Glomerular visceral epithelial cell (primary cell): ENCODE measurements at regions not wholly inside any gene's neighbourhood (a gene's known extent, or its start where the extent isn't known, plus 50 kb on each side); places are given as distances from the start of the nearest gene placed in this dataset.
"Not testable (repeated sequence)": the region's sequence is repeated elsewhere in the genome, so short reads cannot be mapped to it uniquely, and the experiment has no call there.

Experiments used
- DNase-seq: peaks from one replicate; pipeline ENCODE4 v3.0.0-alpha.2; 2016; ENCODE audit errors: extremely low spot score

DNA sequence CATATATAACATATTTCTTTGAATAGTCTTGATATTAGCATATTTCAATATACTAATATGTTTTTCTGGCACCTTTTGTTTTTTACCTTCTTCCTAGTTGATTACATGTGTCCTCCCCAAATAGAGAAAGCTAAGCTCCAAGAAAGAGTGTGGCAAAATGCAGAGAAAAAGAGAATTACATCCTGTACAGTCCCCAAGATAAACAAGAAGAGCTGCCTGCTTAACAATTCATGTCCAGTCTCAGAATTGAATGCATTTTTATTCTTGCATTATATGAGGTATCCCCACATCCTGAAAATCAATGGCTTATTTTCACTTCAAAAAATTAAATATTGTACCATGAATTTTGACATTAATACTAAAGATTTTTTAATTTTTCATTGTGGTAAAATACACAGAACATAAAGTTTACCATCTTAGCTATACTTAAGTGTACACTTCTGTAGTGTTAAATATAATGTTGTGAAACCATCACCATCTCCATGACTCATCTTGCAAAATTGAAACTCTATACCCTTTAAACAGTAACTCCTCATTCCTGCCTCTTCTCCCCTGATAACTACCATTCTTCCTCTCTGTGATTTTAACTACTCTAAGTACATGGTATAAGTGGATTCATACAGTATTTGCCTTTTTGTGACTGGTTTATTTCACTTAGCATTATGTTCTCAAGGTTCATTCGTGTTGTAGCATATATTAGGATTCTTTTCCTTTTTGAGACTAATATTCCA, 490.3 kb downstream of the COL12A1 start:
- no peak for DNase-seq

DNA sequence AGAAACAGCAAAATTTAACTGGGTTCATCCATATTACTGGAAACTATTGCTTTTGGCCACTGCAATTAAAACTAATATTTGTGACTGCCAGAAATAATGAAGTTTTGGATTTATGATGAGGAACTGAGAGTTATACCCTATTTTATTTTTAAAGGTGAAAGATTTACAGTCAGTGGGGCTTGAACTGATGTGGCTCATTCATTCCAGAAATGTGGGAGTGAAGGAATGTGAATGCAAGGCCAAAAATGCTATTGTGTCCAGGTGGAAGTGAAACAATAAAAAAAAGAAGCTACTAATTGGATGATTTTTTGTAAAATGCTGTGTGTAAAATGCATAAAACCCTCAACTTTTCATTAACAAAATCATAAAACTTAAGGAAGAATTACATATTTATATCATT, 491.9 kb downstream of the COL12A1 start:
- no peak for DNase-seq

DNA sequence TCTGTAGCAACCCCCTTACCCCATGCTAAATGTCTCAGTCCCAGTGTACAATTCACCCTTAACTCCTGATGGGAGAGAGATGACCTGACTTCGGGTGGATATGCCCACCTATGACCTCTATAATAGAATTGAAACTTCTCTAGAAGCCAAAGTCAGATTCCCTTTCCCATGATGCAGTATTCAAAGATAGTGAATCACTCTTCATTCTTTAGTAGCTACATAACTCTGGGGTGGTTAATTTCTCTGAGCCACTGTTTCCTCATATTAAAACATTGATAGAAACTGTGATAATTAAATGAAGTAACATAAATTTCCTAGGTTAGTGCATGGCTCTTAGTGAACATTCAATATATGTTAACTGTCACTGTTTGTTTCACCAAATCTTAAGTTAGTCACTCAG, 500.4 kb downstream of the COL12A1 start:
- no peak for DNase-seq

DNA sequence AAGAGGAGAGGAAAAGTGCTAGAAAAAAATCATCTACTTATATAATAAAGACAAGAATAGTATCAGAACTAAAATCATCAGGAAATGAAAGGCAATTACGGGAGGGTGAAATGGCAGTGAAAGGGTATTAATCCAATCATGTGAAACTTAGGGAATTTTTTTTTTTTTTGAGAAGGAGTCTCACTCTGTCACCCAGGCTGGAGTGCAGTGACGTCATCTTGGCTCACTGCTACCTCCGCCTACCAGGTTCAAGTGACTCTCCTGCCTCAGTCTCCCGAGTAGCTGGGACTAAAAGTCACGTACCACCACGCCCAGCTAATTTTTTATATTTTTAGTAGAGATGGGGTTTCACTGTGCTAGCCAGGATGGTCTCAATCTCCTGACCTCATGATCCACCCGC, 501.3 kb downstream of the COL12A1 start:
- not testable (repeated sequence) for DNase-seq

DNA sequence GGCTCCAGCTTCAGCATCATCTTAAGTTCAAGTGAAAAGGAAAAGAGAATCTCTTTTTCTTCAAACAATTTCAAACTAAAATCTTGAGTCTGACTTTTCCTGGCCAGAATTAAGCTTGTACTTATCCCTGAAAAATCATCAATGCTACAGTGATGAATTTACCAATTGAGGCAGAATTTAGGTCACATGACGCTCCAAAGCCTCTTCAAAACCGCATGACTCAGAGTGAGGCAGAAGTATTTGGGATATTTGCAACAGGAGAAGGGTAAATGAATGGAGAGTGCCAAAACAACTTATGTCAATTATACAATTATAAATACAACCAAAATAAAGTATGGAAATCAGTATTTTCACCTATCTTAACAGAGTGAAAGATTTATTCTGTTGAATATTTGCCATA, 515.5 kb downstream of the COL12A1 start:
- DNase-seq, result no peak

DNA sequence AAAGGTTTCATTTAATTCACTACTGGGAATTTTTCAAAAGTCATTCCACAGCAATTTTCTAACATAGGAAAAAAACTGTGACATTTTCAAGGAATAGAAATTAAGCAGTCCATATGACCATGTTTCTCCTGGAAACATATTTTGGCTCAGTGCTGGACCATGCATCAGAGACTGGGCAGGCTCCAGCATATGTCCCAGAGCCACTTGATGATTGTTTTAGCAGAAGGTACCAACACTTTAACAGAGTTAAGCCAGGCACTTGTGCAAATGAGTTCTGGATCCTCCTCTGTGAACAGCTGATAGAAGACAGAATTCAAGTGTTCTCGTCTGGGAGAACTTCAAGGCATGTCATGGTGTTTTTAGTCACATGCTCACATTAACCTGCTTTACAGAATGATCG, 516.3 kb downstream of the COL12A1 start:
- no peak for DNase-seq

DNA sequence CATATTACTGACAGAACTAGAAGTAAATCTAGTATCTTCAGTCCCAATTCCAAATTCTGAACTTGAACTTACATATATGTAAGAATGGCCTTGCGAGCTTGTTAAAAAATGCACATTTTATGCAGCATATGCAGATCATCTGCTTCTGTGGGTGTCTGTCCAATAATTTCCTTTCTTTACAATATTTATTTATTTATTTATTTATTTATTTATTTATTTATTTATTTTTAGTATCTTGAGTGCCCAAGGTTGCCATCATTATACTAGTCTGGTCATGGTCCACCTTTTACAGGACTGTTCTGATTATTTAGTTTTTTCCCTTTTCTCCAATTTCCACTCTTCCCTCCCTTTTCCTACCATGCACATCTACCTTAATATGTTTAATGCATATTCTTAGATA, 528.4 kb downstream of the COL12A1 start:
- no peak for DNase-seq

DNA sequence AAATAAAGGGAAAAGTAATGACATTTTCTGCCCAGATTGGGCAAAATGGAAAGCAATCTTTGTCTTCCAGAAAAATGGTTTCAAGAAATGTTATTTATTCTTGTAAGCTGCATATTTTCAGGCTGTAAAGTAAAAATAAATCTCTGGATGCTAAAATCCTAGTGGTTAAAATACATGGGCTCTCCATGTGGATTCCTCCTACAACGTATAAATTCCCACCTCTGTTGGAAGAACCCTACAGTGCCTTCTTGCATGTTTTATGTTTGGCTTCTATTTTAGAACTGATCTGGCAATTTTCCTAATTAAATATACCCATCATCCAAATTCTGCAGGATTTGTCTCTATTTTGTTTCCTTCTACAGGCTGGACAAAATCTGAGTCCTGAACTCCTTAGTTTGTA, 528.9 kb downstream of the COL12A1 start:
- DNase-seq, result no peak

DNA sequence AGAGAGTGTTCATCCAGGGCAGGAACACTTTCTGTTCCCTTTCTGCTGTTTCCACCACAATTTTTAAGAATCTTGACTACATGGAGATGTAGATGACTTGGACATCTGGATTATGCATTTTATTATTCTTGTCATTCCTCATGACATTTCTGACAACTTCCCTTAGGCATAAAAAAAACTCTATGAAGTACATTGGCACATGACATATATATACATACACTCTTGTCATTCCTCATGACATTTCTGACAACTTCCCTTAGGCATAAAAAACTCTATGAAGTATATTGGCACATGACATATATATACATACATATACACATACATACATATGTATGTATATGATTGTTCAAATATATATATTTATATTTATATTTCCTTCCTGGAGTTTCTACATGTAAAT, 531.5 kb downstream of the COL12A1 start:
- no peak for DNase-seq

DNA sequence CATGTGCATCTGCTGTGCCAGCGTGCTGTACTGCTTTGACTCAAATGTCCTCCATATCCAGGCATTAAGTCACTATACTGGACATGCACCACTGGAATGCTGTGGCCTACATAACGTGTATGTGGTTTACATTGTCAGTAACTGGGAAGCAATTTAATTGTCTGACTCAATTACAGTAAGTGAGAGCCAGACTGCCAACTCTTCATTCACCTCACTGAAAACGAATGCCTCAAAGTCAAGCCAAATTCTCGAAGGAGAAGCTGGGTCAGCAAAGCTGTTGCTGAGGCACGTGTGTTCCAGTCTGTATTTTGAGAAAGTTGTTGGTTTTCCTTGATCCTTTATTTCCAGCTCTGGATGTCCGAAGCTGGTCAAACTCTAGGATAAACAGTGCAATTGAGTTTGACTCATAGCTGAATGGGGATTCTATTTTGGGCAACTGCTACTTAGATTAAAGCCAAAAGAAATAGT, 534.3 kb downstream of the COL12A1 start:
- DNase-seq, result peak; percentile 74

DNA sequence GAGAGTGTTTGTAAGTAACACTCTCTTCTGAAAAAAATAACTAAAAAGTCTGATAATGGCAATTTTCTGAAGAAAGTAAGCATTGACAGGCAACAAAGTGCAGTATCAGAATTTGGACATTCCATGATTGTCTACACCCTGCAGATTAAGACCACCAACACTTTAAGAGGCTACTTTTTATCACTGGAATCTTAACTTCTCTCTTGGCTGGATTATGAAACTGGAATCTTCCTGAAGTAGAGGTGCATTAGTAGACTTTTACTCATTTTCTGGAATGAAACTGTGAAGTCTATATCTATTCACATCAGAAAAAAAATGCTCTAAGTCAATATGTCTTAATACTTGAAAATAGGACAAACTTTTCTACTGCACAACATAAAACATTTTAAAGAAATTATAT, 547.5 kb downstream of the COL12A1 start:
- DNase-seq, result no peak

DNA sequence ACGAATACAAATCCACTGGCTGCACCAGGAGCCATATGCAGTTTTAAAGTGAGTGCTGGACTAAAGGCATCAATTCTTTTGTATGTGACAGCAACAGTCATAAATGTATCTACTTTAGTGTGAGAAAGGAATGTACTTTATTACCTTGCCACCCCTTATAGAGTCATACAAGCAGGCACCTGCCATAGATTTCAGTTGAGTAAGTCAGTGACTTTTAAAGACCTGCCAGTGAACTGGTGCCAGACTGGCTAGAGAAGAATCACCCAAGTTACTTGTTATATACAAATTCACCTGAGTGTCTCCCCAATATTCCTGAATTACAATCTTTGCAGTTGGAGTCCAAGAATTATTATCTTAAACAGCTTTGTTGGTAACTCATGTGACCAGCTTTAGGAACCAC, 547.9 kb downstream of the COL12A1 start:
- DNase-seq, result no peak

DNA sequence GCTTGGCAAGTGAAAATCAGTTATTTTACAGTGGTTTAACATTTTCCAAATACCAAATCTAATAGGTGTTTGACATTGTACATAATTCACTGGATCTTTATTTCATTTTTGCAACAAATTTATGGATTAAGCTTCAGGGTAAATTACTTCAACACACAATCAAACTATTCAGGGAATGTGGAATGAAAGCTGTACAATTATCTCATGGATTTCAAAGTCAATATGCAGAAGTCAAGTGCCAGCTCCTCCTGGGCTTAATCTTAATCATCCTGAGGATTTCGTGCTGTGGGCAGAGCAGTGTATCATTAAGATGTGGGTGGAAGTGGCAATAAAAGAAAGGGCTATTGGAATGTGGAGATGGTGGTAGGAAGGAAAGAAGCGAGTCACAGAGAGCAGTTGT, 548.8 kb downstream of the COL12A1 start:
- DNase-seq, result peak; percentile 8

DNA sequence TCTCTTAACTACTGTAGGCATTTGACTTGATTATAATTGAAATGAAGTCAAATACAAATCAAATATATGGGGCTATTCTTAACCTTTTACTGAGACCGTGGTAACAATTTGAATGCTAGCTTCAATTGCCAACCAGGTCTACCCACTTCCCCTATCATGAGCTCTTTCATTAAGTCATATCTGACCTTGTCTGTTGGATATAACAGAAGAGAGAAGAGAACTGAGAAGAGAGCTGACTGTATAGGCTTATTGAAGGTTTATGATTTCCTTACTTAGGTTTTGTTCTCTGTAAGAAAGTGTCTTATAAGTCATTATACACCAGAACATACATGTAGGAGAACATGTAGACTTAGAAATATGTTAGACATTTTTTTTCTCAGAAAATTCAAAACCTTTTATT, 549.4 kb downstream of the COL12A1 start:
- DNase-seq, result no peak

DNA sequence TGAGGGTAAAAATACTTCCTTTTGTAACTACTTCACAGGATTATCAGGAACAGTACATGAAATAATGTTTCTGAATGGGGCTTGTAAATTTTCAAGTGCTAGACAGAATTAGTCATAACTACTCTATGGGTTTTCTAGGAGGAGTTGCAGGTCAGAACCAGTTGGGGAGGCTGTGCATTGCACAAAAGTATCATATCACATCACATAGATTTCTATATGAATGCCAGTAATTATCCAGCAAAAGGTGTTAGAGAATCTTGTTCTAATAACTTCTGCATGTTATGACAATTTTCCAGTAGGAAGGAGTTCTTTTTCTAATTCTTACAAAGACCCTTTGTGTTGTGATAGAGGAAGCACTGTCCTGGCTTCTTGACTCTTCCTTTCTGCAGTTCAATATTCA, 551.6 kb downstream of the COL12A1 start:
- no peak for DNase-seq

DNA sequence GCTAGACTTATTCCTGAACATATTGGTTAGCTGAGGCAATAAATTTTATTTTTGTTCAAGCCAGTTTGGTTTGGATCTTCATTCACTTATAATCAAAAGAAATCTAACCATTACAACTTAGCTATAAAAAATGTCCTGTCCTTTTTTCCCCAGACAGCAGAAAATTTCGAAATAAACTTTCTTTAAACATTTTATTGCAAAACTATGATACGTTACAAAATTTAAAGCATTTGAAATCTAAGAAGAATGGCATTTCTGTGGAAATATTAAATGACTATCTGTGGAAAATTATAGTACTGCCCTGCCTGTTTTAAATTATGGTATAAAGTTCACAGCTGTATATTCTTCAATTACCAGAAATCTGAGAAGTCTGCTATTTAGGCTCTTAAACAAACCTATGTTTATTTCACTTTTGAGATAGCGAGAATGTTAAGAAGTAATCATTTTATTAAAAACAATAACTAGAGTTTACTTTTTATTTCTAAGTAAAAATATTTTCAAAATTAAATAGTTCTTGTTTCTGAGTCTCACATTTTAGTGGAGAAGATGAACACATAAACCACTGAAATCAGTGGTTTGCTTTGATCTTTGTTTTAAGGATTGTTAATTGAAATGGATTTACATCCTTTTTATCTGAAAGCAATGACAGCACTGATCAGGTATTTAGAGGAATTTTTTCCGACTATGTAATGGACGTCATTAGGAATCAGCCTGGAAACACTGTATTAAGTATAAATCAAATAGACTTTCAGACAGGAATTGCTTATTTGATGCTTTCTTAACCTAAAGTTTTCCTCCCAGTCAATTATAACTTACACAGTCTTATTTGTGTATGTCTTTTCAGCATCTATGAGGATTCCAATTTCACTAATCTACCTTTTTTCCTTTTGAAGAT, 553.7 kb downstream of the COL12A1 start:
- DNase-seq, result no peak

DNA sequence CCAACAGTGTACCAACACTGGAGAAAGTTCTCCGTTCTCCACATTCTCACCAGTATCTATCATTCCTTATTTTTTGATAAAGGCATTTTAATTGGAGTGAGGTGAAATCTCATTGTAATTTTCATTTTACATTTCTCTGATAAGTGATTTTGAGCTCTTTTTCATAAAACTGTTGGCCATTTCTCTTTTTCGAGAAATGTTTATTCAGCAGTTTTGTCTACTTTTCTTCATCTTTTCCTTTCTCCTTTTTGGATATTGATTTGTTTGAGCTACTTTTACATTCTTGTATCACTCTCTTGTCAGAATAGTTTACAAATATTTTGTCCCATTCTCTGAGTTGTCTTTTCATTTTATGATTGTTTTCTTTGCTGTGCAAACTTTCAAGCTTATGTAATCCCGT, 555.2 kb downstream of the COL12A1 start:
- DNase-seq, result no peak

DNA sequence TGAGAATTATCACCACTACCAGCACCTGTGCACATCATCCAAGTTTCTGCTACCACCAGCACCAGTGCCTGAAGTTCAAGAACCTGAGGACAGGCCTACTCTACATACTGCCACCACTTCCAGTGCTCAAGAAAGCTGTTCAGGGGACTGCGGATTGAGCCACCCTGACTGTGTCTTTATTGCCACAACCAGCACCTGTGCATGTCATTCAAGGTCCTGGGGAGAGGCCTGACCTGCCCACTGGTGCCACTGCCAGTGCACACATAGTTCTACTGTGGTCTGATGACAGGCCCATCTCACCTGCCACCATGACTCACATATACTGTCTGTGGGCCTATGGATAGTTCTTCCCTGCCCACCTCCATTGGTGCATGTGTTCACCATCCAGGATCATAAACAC, 559.4 kb downstream of the COL12A1 start:
- DNase-seq, result no peak

DNA sequence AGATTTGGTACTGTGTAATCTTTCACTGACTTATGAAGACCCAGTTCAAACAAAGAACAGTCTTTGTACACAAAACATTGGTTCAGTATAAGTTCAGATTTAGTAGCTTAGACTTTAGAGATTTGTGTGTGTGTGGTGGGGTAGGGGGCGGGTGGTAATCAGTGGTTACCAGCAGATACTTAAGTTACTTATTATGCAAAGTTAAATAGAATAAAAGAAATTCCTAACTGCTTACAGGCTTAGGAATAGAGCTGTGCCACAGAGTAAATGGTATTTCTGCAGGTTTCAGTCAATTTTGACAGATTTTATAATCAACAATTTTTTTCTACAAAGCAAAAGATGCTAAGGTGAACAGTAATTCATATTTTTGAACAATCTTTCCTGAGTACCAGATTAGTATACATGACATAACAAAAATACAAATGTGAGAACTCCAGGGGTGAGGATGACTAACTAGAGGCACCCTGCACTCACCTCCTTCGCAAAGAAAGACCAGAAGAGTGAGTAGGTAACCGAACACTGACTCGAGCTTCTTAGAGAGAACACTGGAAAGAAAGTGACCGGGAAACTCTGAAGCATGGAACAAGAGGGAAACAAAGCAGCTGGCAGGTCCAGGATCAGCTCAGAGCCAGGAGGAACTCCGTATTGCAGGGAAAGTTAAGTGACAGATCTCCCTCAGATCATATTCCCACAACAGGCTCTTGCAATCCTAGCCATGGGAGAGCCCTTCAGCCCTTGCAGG, 560.6 kb downstream of the COL12A1 start:
- DNase-seq, result no peak

DNA sequence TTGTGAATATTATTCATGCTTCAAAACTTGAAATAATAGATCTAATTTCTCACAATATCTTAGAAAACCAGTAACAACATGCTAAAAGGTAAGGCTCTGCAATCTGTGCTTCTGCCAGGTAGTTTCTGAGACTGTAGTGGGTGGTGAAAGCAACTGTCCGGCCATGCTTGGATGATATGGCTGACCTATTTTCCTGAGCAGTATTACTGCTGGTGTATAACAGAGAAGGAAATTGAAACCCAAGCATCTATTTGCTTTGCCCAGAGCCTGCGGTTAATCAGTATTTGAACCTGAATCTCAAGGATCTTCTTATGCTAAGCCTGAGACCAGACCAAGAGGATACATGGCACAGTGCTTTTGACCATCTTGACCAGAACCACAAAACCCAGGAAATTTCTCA, 563.8 kb downstream of the COL12A1 start:
- DNase-seq, result no peak

DNA sequence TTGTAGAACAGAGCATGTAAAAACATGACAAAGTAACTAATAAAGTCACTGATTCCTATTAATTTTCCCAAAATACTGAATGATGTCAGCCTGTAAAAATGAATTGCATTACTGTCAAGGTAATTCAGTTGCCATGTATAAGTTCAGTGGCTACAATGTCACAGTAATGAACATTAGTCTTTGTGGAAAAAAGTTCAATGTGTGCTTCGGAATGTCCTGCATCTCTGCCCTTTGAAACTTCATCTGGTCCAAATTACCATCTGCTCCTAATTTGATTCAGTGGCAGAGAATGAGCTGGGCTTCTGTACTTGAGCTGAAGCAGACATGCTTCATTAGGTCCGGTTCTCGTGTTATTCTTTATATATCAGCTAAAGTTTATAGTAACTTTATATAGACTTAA, 567.4 kb downstream of the COL12A1 start:
- no peak for DNase-seq

DNA sequence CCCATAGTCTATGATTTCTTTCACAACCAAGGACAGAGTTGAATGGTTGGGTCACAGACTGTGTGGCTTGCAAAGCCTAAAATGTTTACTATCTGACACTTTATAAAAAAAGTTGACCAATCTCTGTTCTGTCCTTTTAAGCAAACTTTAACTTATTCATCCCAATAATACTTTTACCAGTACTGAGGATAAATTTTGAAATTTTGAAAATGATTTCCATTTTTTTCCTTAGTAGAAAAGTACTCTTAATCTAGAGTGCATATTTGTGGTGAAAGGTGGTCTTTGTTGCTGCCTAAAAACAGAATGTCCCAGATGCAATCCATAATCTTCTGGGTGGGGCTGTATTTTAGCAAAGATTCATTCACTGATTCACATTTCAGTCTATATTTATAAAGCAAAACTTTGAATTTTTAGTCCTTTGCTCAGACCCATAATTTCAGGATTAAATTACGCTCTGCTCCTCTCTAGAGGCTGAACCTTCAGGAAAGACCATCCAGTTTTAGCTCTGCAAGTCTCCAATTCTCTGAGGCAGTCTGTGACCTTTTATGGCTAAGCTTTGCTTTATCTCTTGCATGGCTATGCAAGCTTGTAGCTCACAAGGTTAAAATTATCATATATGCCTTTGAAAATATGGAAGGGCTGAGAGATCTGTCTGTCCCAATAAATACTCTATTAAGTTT, 573.5 kb downstream of the COL12A1 start:
- no peak for DNase-seq
